K562 (cell line): ENCODE measurements at regions not wholly inside any gene's neighbourhood (a gene's known extent, or its start where the extent isn't known, plus 50 kb on each side); places are given as distances from the start of the nearest gene placed in this dataset.

ENCODE experiments used
- ATF7 ChIP-seq: fragments of 450-650 bp; IDR thresholded peaks from 2 replicates; pipeline ENCODE4 v1.7.1; 2014; ENCODE audit warnings: mild to moderate bottlenecking, moderate library complexity
- BRD4 ChIP-seq: fragments of 200-600 bp; sonication (generic); IDR thresholded peaks from 2 replicates; pipeline ENCODE4 v1.6.1; 2017; ENCODE audit warnings: inconsistent platforms
- EP300 ChIP-seq: IDR thresholded peaks from 2 replicates; pipeline ENCODE4 v1.6.1; 2012; ENCODE audit warnings: low read length, improper control_type of control experiment
- HMG20A ChIP-seq: fragments of 450-650 bp; formaldehyde crosslinking; conservative IDR thresholded peaks from 2 replicates; pipeline ENCODE4 v1.4.0; 2020; ENCODE audit warnings: mild to moderate bottlenecking, mixed read lengths
- KLF6 ChIP-seq: fragments of 250-450 bp; sonication (Bioruptor Pico); IDR thresholded peaks from 2 replicates; pipeline ENCODE4 v1.4.0; 2020; ENCODE audit warnings: mild to moderate bottlenecking, moderate library complexity, borderline replicate concordance
- MTA3 ChIP-seq: fragments of 450-650 bp; formaldehyde crosslinking; IDR thresholded peaks from 2 replicates; pipeline ENCODE4 v1.6.1; 2017; ENCODE audit warnings: mild to moderate bottlenecking, borderline replicate concordance
- MYBL2 ChIP-seq, 2 experiments: fragments of 450-650 bp in 1 of 2; sonication (generic) in 1 of 2; formaldehyde crosslinking in 1 of 2; IDR thresholded peaks; 2 replicates each; pipeline versions ENCODE4 v1.6.1 to v1.8.1; 2017 to 2022; ENCODE audit warnings: borderline replicate concordance in 1 of 2, inconsistent platforms in 1 of 2, low read depth in 1 of 2, mild to moderate bottlenecking in 1 of 2, missing genetic modification reagents in 1 of 2, moderate library complexity in 1 of 2
- NR2C2 ChIP-seq, 2 experiments: fragments of 200-800 bp in 1 of 2; sonication (Bioruptor generic) in 1 of 2; sonication (generic) in 1 of 2; formaldehyde crosslinking in 1 of 2; IDR thresholded peaks; 2 replicates each; pipeline versions ENCODE4 v1.6.1 to v1.8.0; 2016 to 2022; ENCODE audit warnings: mild to moderate bottlenecking in 1 of 2, missing compliant biosample characterization in 1 of 2, missing genetic modification characterization in 1 of 2, missing genetic modification reagents in 1 of 2
- PTRF ChIP-seq: fragments of 450-650 bp; IDR thresholded peaks from 2 replicates; pipeline ENCODE4 v1.6.1; 2016; ENCODE audit warnings: mild to moderate bottlenecking, missing genetic modification characterization, missing compliant biosample characterization
- TCF15 ChIP-seq: fragments of 250-450 bp; sonication (Bioruptor Pico); IDR thresholded peaks from 2 replicates; pipeline ENCODE4 v1.8.0; 2022; ENCODE audit warnings: moderate library complexity, mild to moderate bottlenecking, inconsistent platforms
- WHSC1 ChIP-seq: IDR thresholded peaks from one replicate; pipeline ENCODE4 v1.6.1; 2012; ENCODE audit warnings: low read length, control low read depth, inconsistent platforms
- ZNF197 ChIP-seq: fragments of 200-800 bp; sonication (Bioruptor generic); IDR thresholded peaks from 2 replicates; pipeline ENCODE4 v1.6.1; 2016; ENCODE audit warnings: low read depth, missing genetic modification characterization, missing compliant biosample characterization
- ZNF592 ChIP-seq: fragments of 450-650 bp; IDR thresholded peaks from 2 replicates; pipeline ENCODE4 v1.6.1; 2017; ENCODE audit warnings: antibody characterized with exemption, mild to moderate bottlenecking
- ZNF639 ChIP-seq, 2 experiments: fragments of 200-800 bp in 1 of 2; sonication (Bioruptor generic) in 1 of 2; sonication (generic) in 1 of 2; formaldehyde crosslinking in 1 of 2; IDR thresholded peaks in 1 of 2; conservative IDR thresholded peaks in 1 of 2; 2 replicates each; pipeline versions ENCODE4 v1.5.0 to v1.6.1; 2016 to 2020; ENCODE audit warnings: missing compliant biosample characterization in 1 of 2, missing genetic modification characterization in 1 of 2, missing genetic modification reagents in 1 of 2
- ZNF717 ChIP-seq: fragments of 250-450 bp; sonication (Bioruptor Pico); IDR thresholded peaks from 2 replicates; pipeline ENCODE4 v1.5.0; 2021
- ZNF77 ChIP-seq: fragments of 250-450 bp; sonication (Bioruptor Pico); IDR thresholded peaks from 2 replicates; pipeline ENCODE4 v1.5.0; 2020
- ZNF780A ChIP-seq: fragments of 250-450 bp; sonication (Bioruptor Pico); IDR thresholded peaks from 2 replicates; pipeline ENCODE4 v1.5.0; 2021; ENCODE audit warnings: mild to moderate bottlenecking
- TF ChIP-seq, protein P1 (sequence below): fragments of 250-450 bp; sonication (Bioruptor Pico); IDR thresholded peaks from 2 replicates; pipeline ENCODE4 v1.5.0; 2020; ENCODE audit warnings: mild to moderate bottlenecking, borderline replicate concordance

DNA sequence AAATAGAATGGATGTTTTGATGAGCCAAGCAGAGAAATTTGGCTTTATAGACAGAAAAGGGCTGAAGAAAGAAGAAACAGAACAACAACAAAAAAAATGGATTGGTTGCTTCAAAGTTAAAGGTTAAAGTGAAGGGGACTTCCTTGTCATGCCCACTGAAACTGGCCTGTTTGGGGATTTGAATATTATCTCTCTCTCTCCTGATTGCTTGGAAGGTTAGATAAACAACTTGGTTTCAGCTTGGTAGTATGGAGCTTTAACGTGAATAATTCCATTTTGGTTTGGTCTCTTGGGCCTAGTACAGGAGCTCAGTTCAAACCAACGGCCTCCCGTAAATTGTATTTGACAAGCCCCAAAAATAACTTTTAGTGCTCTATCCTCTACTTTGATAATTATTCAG is 70.8 kb upstream of the MBNL1 start (continued):
- TF ChIP-seq ZNF592 = peak; percentile 94
- no peak for TF ChIP-seq TCF15 (CRISPR knock-in tag)
- peak; percentile 60; the same call in 1 of the 2 replicates for TF ChIP-seq KLF6 (CRISPR knock-in tag)
- TF ChIP-seq BRD4 = 0 out of 2 replicates have a peak, but pooled peaks have one; percentile 30
- peak; percentile 42; the same call in 1 of the 2 replicates for TF ChIP-seq EP300
- TF ChIP-seq MTA3 = no peak
- no peak for TF ChIP-seq ZNF780A
- TF ChIP-seq WHSC1 = no peak
- TF ChIP-seq, protein P1, sequence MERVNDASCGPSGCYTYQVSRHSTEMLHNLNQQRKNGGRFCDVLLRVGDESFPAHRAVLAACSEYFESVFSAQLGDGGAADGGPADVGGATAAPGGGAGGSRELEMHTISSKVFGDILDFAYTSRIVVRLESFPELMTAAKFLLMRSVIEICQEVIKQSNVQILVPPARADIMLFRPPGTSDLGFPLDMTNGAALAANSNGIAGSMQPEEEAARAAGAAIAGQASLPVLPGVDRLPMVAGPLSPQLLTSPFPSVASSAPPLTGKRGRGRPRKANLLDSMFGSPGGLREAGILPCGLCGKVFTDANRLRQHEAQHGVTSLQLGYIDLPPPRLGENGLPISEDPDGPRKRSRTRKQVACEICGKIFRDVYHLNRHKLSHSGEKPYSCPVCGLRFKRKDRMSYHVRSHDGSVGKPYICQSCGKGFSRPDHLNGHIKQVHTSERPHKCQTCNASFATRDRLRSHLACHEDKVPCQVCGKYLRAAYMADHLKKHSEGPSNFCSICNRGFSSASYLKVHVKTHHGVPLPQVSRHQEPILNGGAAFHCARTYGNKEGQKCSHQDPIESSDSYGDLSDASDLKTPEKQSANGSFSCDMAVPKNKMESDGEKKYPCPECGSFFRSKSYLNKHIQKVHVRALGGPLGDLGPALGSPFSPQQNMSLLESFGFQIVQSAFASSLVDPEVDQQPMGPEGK (CRISPR knock-in tag) = 0 out of 2 replicates have a peak, but pooled peaks have one; percentile 11
- no peak for TF ChIP-seq NR2C2 (CRISPR knock-in tag; IDR thresholded peaks at IDR 0.05)
- TF ChIP-seq NR2C2 (tag; IDR thresholded peaks at IDR 0.05) = peak; percentile 77
- no peak for TF ChIP-seq HMG20A (CRISPR knock-in tag)
- TF ChIP-seq ZNF197 (CRISPR knock-in tag) = peak; percentile 73; the same call in 1 of the 2 replicates
- TF ChIP-seq ZNF77 (CRISPR knock-in tag) = no peak
- peak; percentile 51; the same call in 1 of the 2 replicates for TF ChIP-seq PTRF (tag)
- peak; percentile 84 for TF ChIP-seq MYBL2 (IDR thresholded peaks at IDR 0.05; ENCODE audit: low read depth)
- TF ChIP-seq MYBL2 (CRISPR knock-in tag; IDR thresholded peaks at IDR 0.05; ENCODE audit: borderline replicate concordance) = no peak
- no peak for TF ChIP-seq ATF7
- peak in 1 of 2 experiments; percentile 39; a peak in 2 of 4 replicates for TF ChIP-seq ZNF639 (CRISPR knock-in tag; conservative IDR thresholded peaks at IDR 0.05 in 1 of 2, IDR thresholded peaks at IDR 0.05 in 1 of 2)
- TF ChIP-seq ZNF717 = no peak
